HG03175 (cell line): ENCODE measurements at regions not wholly inside any gene's neighbourhood (a gene's known extent, or its start where the extent isn't known, plus 50 kb on each side); places are given as distances from the start of the nearest gene placed in this dataset.
"Not testable (repeated sequence)": the region's sequence is repeated elsewhere in the genome, so short reads cannot be mapped to it uniquely, and the experiment has no call there.

Experiments used
- ATAC-seq: cut with Tn5 transposase; IDR thresholded peaks from one replicate; pipeline ENCODE4 v1.9.1; 2021; ENCODE audit warnings: mild to moderate bottlenecking, moderate library complexity; ENCODE audit not compliant: unreplicated experiment

DNA sequence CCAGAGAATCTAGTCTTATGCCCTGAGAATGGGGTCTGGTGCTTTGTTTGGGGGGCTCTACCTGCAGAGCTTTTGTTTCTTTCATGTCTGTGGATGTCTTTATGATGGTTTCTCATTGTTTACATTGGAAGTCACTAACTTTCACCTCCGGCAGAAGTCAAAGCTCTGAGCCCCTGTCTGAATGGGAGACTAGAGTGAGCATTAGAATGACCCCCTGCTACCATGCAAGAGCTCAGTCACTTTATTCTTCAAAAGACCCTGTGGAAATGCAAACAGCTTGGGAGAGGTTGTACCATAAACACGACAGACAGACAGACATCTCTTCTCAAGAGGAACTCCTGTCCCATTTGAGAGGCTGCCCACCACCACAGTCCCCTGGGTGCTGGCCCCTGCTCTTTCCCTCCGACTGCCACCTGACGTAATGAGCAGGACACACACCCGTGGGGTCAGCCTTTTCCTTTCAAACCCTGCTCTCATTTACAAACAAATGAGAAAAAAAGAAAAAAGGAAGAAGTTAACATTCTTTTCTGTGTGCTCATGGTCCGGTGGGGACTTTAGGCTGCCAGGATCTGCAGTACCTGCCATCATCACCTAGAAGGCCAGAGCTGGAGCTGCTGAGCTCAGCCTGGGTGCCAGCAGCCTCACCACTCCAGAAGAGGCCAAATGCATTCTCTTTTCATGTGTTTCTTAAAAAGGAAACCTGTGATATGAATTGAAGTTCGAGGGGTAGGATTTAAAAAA, 91.6 kb downstream of the FZD1 start:
- ATAC-seq, result no peak

DNA sequence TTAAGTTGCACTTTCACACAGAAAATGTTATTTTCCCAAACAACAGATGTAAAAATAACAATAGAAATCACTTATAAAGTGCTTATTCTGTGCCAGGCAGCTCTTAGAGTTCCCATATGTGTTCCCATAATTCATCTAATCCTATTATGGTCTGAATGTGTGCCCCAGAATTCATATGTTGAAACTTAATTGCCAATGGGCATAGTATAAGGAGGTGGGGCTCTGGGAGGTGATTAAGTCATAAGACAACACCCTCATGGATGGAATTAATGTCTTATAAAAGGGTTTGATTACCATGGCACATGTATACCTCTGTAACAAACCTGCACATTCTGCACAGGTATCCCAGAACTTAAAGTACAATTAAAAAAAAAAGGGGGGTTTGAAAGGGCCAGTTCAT, 92.7 kb downstream of the FZD1 start:
- no peak for ATAC-seq

DNA sequence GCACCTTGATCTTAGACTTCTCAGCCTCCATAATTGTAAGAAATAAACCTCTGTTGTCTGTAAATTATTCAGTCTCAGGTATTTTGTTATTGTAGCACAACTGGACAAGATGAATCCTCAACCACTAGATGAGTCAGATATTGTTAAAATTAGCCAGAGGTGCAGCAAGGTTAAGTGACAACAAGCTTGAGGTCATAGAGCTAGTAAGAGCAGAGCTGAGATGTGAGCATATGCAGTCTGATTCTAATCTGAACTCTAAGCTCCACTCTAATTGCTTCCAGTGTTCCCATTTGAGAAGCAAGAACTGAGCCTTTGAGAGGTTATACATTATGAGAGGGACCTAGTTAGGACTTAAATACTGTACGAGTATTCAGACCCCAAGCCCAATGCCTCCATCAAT, 93.1 kb downstream of the FZD1 start:
- no peak for ATAC-seq

DNA sequence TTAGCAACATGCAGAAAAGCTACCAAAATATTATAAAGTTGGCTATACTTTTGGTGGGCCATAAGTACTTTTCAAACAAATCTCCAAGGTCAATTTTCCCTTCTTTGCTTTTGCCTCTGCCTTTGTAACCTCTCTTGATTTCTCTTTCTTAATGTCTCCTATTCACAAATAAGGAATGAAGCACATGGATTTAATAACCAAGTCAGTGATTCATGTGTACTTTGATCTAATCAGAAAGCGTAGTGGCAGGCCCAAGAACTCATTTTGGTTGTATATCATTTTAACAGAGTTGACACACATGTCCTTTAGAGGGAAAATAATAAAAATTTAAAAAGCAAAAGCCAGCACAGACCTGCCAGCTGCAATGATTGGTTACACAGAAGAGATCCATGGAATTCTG, 93.7 kb downstream of the FZD1 start:
- no peak for ATAC-seq

DNA sequence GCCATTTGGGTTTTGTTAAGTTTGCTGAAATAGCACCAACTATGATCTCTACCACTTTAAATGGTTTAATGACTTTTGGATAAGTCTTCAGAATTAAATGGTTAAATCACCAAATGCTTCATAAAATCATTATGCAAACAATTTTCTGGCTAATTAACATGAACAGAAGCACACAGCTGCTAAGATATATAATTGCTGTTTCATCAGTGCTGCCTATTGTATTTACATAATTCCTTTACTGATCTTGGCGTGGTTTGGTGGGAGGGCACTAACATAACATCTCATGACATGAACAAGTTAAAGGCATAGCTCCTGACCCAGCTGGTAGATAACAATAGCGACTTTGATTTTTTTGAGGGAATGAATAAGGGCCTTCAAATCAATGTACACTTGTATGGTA, 94.1 kb downstream of the FZD1 start:
- ATAC-seq, result no peak

DNA sequence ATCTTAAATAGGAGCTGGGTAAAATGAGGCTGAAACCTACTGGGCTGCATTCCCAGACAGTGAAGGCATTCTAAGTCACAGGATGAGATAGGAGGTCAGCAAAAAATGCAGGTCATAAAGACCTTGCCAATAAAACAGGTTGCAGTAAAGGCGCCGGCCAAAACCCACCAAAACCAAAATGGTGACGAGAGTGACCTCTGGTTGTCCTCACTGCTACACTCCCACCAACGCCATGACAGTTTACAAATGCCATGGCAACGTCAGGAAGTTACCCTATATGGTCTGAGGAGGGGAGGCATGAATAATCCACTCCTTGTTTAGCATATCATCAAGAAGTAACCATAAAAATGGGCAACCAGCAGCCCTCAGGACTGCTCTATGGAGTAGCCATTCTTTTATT, 100.9 kb downstream of the FZD1 start:
- not testable (repeated sequence) for ATAC-seq

DNA sequence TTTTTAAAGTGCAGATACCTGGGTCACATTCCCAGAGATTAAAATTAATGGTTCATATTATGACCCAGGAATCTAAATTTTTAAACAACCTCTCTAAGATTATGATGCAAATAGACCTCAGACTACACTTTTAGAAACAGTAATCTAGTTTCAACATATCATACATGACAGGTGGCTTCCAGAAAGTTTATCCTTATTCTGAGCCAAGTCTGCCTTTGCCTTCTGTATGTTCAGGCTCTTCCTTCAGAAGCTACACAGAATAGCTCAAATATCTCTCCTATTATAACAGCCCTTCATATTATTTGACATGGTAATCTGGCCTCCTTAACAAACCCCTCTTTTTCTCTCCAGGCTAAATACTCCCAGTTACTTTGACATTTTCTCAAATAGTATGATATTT, 101.9 kb downstream of the FZD1 start:
- ATAC-seq, result no peak

DNA sequence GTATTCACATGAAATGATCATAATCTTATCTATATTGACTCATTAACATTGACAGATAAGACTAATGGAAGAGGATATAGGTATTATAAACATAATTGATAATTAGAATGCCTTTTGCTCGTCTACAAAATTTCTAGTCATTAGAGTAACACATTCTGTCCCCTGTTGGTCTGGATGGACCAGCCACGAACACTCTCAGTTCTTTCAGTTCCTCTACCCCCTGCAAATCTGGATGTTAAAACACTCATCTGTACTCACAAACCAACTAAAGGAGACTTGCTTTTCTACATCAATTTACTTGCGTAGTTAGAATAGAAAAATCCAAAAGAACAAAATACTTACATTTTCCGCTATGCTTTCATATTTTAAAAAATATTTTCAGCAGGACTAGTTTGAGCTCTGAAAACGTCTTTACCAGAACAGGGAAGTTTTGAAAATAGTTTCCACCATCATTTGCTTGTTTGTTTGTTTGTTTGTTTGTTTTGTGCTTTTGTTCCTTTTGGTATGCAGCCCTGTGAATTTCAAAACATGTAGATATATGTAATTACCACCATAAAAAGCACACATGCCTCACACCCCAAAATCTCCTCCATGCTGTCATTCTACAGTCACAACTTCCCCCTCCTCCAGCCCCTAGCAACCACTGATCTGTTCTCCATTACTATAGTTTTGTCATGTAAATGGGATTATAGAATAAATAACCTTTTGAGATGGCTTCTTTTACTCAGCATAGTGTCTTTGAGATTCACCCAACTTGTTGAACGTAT, 103.8 kb downstream of the FZD1 start:
- ATAC-seq, result no peak

DNA sequence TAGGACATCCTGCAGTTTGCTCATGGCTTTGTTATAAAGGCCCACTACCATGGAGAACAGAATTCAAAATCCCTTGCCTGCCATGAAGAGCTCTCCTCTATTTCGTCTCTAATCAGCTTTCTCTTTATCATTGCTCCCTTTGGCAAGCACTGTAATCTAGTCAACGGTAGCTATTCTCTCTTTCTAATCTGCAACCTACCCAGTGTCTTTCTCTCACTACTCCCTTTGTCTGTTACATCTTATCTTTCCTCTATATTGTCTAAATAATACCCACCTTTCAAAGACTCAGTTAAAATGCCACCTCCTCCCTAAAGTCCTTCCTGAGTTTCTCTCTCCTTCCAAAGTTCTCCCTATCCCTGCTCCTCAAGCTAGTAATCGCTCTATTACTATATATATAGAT, 108.1 kb downstream of the FZD1 start:
- ATAC-seq, result no peak

DNA sequence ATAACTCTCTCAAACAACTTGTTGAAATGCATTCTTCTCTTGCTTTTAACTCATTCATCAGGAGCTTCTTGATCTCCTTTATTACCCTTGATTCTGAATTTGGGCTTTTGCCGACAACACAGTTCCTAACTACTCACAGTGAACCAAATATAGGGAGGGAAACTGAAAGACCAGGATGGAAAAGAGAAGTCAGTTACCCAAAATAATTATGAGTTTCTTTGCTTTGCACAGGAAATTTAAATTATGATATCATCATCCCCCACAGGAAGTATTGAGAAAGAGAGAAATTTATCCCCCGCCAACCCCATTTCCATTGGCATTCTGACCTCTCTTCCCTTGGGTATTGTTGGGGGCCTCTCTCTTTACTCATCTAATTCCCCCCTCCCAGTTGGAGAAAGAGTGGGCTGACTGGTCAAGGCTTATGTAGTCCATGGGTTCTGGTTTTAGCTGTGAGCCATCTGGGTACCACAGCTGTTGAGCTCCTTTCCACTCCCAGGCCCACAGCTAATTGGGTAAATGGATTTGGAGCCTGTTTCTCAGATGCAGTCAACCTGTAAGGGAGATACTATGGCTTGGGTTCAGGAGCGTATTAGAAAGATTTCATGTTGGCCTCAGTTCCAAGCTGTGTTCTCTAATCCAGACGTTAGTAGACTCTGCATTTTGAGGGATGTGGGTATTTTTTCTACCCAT, 109.0 kb downstream of the FZD1 start:
- ATAC-seq, result no peak

DNA sequence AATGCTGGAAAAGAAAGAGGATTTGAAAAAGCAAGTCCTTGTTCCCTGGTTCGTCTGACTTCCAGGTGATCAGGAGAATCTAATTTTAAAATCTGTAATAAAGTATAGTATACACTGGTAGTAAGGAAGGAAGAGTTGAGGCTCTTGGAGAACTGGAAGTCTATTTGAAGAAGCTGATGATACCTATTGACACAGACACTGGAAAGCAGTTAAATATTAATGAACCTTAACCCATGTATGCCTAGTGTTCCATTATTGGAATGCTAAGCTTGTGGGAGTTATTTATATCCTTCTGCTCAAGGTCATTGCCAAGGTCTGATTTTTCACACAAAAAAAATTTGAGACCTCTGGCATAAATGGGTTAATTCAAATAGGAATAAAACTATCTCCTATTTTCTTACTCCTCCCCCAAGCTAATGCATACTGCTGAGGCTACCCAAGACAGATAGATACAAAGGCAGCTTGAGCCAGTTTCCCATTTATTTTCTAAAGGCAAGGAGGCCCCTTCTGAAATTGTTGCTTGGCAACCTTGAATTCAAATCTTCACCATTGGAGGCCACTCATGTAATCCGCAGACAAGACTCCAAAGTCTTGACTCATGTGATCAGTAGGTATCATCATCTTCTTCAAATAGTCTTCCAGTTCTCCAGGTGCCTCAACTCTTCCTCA, 110.2 kb downstream of the FZD1 start:
- no peak for ATAC-seq

DNA sequence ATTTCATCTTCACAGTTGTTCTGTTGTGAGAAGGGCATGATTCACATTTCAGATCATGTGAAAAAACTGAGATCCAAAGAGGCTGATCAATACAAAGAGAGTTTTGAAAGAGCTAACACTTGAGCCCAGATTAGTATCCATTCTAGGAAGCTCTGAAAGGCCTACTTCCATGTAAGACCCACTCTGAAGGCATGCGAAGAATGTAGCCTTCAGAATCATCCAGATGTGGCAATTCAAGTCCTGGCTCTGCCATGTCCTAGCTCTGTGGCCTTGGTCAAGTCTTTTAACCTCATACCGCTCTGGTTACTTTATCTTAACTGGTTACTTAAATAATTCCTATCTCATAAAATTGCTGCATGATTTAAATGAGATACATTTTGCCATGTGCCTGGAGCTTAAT, 111.1 kb downstream of the FZD1 start:
- no peak for ATAC-seq

DNA sequence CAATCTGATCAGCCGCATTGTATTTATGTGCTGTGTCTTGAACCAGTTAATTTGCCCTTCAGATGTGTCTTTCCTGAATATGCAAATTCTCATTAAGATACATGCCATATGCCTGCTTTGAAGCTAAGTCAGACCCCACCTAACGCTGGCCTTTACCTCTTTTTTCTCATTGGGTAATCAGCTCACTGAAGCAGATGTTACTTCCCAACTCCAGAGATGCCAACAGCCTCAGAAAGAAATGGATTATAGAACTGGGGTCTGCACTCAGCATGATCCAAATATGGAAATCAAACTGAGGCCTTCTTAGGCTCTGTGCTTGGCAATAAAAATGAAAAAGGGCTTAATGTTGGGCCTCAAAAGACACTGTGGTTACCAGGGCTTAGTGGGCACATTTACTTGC, 113.9 kb downstream of the FZD1 start:
- no peak for ATAC-seq

DNA sequence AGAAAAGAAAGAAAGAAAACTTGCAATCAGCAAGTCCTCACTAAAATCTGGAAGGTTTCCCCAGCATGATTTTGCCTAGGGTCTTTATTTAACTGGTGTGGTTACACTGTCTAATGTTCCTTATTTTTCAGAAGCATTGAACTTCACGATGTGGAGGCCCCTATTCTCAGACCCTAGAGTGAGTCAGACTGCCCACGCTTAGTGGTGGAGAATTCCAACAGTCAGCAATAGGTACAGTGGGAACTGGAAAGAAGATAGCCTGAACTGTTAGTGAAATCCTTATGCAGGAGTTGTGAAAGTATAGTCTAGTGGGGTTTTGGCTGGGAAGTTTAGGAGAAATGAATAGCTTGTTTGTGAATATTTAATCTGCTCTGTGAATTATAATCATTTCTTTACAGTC, 115.0 kb downstream of the FZD1 start:
- no peak for ATAC-seq

DNA sequence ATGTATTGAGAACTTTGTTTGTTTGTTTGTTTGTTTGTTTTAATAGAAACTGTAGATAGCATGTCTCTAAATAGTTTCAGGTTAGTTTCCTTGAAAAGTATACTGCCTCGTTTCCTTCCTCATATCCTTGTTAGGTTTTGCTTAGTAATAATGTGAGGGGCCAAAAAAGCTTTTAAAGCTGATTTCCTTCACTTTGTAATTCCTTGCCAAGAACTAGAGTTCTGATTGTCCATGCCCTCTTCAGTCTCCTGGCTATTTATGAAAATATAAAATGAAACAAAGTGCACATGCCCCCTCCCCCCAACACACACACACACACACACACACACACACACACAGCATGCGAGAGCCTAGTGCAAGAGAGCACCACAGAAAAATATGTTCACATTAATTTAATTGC, 115.8 kb downstream of the FZD1 start:
- no peak for ATAC-seq

DNA sequence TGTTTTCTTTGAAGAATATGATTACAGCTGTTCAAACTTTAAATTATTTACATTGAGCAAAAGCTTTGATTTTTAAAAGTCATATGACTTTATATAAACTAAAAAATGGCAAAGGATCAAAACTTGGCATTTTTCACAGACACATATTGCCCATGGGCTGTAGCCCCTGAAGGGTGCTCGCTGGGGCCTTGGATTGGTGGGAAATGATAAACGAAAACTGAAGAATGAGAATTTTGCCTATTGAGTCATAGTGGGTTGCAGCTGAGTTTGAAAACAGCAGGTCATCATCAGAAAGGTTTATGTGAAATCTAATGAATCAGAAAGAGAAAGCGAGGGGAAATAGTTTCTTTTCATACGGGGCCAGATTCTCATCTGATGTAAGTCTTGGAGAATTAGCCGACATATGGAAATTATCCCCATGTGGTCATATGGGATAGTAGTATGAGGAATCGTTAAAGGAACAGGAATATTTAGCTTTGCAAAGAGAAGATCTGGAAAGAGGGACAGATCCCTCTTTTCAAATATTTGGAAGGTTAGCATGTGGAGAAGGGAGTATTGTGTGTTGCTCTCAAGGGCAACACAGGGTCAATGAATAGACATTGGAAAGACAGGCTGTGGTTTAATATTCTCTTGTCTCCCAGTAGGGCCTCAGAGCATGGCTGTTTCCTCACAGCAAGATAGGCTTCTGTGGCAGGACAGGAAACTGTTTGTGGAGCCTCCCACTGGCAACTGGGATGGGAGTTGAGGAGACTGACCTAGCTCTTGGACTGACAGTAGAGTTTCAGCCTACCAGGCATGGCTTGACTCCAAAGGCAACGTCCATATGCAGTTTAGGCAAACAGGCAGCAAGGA, 119.0 kb downstream of the FZD1 start:
- ATAC-seq, result no peak

DNA sequence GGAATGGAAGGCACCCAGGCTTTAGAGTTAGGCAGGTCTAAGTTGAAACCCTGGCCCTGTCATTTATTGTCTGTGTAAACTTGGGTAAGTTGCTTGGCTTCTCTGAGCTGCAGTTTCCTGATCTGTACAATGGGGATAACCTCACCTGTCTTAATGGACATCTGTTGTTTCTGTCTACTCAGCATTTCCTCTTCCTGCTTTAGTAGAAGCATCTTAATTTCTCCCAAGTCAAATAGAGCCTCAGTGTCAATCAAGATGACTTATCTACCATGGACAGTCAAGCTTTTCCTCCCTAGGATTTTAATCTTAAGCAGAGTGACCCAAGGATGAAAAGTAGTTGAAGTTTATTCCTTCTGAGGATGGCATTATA, 119.7 kb downstream of the FZD1 start:
- ATAC-seq, result no peak

DNA sequence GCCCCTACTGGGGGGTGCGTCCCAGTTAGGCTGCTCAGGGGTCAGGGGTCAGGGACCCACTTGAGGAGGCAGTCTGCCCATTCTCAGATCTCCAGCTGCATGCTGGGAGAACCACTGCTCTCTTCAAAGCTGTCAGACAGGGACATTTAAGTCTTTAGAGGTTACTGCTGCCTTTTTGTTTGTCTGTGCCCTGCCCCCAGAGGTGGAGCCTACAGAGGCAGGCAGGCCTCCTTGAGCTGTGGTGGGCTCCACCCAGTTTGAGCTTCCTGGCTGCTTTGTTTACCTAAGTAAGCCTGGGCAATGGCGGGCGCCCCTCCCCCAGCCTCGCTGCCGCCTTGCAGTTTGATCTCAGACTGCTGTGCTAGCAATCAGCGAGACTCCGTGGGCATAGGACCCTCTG, 130.5 kb downstream of the FZD1 start:
- ATAC-seq, result not testable (repeated sequence)

DNA sequence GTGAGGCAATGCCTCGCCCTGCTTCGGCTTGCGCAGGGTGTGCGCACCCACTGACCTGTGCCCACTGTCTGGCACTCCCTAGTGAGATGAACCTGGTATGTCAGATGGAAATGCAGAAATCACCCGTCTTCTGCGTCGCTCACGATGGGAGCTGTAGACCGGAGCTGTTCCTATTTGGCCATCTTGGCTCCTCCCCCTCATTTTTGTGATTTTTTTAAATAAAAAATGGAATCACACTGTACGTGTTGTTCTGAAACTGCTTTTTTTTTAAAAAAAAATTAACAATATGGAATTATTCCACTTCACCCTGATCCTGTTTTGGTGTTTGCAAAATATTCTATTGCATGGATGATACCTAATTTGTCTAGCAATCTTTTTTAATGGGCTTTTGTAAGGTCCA, 131.1 kb downstream of the FZD1 start:
- ATAC-seq, result not testable (repeated sequence)

DNA sequence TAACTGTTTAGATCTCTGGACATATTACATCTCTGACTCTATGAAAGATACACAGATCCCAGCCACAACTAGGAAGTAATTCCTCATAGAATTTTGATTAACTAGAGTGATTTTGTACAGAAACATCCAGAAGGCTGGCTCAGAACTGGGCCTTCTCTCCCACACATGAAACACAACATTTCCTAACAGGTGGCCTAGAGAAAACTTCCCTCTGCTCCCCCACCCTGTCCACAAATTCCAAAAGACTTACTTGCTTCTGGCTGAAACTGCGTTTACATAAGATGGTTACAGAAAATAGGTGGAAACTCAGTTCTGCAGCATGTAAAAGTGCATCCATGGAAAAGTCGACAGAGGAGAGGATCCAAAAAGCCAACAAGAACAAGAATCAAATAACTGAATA, 132.9 kb downstream of the FZD1 start:
- no peak for ATAC-seq

DNA sequence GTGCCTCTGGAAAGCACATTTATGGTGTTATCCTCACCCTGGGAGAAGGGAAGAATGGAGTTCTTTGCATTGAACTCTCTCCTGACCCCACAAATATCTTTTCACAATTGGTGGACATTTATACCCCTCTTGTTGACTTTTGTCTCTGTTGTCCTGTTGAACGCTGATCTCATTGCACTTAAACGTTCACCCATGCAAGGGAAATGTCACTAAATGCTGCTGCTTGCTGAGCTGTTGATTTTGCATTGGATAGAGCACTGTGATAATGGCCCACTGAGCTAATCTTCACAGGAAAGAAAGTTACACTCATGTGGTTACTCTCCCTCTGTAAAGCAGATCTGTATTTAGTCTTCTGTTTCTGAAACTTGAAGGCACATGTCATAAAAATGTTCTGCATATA, 133.4 kb downstream of the FZD1 start:
- no peak for ATAC-seq
